Psoas muscle (tissue), 7 donors: ENCODE measurements at regions not wholly inside any gene's neighbourhood (a gene's known extent, or its start where the extent isn't known, plus 50 kb on each side); places are given as distances from the start of the nearest gene placed in this dataset.

Experiments
- ATAC-seq, 4 donors: fragments of 200-7000 bp; cut with Tn5 transposase; one replicate each; pipeline ENCODE4 v1.9.1; 2020; ENCODE audit warnings: moderate library complexity in 3 of 4, mild to moderate bottlenecking in 2 of 4
- DNase-seq, 2 donors: peaks; one replicate each; pipeline ENCODE4 v3.0.0-alpha.2; 2020
- H3K27ac ChIP-seq: fragments of 200-600 bp; one replicate; pipeline ENCODE4 v1.8.0; 2022
- H3K27me3 ChIP-seq, 3 donors: fragments of 200-600 bp in 1 of 3; one replicate each; pipeline versions ENCODE4 v1.6.1 to v1.8.0; 2013 to 2022; ENCODE audit warnings: low read length in 2 of 3, mild to moderate bottlenecking in 2 of 3, moderate library complexity in 1 of 3; ENCODE audit not compliant: insufficient read depth in 3 of 3
- H3K36me3 ChIP-seq, 2 donors: fragments of 200-600 bp in 1 of 2; one replicate each; pipeline versions ENCODE4 v1.6.1 to v1.8.0; 2013 to 2022; ENCODE audit warnings: low read depth in 1 of 2, mild to moderate bottlenecking in 1 of 2, moderate library complexity in 1 of 2; ENCODE audit not compliant: insufficient read depth in 1 of 2
- H3K4me1 ChIP-seq: fragments of 200-600 bp; one replicate; pipeline ENCODE4 v1.8.0; 2022
- H3K4me3 ChIP-seq: fragments of 200-600 bp; one replicate; pipeline ENCODE4 v1.8.0; 2022; ENCODE audit warnings: mild to moderate bottlenecking
- H3K9me3 ChIP-seq: fragments of 200-600 bp; one replicate; pipeline ENCODE4 v1.8.0; 2022
- WGBS, 3 donors: extraction: QIAGEN DNeasy Blood & Tissue Kit; methylation state at CpG; one replicate each; pipeline versions ENCODE4 v1.1.6 to v1.1.7; 2013; 5-methylcytosine and 5-hydroxymethylcytosine counted together
- intact Hi-C, 2 donors: fragments of 100-400 bp; cut with DNase I; formaldehyde crosslinking; loops; one replicate each; pipeline versions ENCODE4 v1.11.0 to v1.14.2; 2022
- TF ChIP-seq, protein P1 (sequence below): fragments of 200-600 bp; IDR thresholded peaks from one replicate; pipeline ENCODE4 v1.8.0; 2022; ENCODE audit warnings: antibody characterized with exemption
- donor health status: healthy with polysubstance abuse.
- donor health status: DM: no; HTN: no; CAD: no; lungs with moderate emphysema.
- donor health status: Bipolar disorder and iron deficiency.
- donor health status: healthy.
- donor health status: DM: yes; HTN: yes; CAD: no.
- donor health status: DM: no; HTN: no; CAD: no.
- donor health status: DM: yes; HTN: yes; CAD: no.

DNA sequence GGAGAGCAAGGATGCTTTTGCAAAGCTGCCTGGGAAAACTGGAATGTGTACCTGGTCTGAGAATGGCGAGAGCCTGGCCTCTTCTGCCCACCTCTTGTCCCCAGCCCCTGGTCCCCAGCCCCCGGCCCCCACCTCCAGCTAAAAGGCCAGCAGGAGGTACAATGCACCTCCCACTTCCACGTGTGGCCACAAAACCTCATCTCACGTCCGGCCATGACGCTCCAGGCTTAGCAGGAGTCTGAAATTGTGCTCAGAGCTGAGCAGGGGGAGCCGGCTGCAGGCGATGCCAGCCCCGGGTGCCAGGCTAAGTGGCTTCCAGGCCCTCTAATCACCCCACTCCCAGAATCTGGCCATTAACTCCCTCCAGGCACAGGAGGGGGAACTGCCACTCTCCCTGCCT, 83.1 kb upstream of the PRR20G start:
- Histone ChIP-seq H3K9me3 (no peaks in the 10 kb centered on the region), H3K4me1 (no peaks in the 10 kb centered on the region), H3K27me3 (peaks cover 0 to 9% (median 2%) of the 10 kb centered on the region in 3 donors), H3K4me3 (no peak overlapping the region), H3K27ac (no peak overlapping the region), H3K36me3 (no peaks in the 10 kb centered on the region)
- TF ChIP-seq, protein P1, sequence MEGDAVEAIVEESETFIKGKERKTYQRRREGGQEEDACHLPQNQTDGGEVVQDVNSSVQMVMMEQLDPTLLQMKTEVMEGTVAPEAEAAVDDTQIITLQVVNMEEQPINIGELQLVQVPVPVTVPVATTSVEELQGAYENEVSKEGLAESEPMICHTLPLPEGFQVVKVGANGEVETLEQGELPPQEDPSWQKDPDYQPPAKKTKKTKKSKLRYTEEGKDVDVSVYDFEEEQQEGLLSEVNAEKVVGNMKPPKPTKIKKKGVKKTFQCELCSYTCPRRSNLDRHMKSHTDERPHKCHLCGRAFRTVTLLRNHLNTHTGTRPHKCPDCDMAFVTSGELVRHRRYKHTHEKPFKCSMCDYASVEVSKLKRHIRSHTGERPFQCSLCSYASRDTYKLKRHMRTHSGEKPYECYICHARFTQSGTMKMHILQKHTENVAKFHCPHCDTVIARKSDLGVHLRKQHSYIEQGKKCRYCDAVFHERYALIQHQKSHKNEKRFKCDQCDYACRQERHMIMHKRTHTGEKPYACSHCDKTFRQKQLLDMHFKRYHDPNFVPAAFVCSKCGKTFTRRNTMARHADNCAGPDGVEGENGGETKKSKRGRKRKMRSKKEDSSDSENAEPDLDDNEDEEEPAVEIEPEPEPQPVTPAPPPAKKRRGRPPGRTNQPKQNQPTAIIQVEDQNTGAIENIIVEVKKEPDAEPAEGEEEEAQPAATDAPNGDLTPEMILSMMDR = no peak
- intact Hi-C loops = no loop called here
- no peak for DNase-seq
- no peak for ATAC-seq
- 31 to 33% (median 32%) methylated on average over 9 of the region's 9 CpGs for WGBS, 3 donors

DNA sequence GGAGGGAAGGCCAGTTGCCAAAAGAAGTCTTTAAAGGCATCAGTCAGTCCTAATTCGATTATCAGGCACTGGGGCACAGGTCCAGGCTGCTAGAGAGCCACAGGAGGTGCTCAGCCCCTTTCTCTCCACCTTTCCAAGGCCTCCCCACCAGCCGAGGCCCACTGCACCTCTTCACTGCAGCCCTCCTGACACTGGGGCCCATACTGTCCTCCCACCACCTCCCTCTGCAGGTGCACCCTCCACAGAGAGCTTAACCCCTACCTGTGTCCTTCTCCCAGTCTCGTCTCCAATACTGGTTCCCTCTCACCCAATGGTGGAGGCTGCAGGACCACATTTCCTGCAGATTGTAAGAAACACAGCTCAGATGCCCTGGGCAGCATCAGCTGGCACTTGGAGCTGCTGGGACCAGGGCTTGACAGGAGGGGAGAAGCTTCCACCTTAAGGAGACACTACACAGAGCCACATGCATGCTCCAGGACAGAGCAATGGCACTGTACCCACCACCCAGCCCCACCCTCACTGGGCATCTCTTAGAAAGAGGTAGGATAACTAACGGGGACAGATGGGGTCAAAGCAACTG, 81.6 kb upstream of the PRR20G start:
- TF ChIP-seq, protein P1 = no peak
- peaks cover 0 to 9% (median 2%) of the 10 kb centered on the region in 3 donors for H3K27me3 ChIP-seq
- no peaks in the 10 kb centered on the region for H3K9me3 ChIP-seq
- WGBS, 3 donors = 46 to 51% (median 48%) methylated on average over 4 of the region's 4 CpGs
- intact Hi-C loops = no loop called here
- H3K36me3 ChIP-seq = no peaks in the 10 kb centered on the region
- no peak overlapping the region for H3K4me3 ChIP-seq
- H3K4me1 ChIP-seq = no peaks in the 10 kb centered on the region
- DNase-seq (no peak), ATAC-seq (no peak)
- H3K27ac ChIP-seq = no peak overlapping the region

DNA sequence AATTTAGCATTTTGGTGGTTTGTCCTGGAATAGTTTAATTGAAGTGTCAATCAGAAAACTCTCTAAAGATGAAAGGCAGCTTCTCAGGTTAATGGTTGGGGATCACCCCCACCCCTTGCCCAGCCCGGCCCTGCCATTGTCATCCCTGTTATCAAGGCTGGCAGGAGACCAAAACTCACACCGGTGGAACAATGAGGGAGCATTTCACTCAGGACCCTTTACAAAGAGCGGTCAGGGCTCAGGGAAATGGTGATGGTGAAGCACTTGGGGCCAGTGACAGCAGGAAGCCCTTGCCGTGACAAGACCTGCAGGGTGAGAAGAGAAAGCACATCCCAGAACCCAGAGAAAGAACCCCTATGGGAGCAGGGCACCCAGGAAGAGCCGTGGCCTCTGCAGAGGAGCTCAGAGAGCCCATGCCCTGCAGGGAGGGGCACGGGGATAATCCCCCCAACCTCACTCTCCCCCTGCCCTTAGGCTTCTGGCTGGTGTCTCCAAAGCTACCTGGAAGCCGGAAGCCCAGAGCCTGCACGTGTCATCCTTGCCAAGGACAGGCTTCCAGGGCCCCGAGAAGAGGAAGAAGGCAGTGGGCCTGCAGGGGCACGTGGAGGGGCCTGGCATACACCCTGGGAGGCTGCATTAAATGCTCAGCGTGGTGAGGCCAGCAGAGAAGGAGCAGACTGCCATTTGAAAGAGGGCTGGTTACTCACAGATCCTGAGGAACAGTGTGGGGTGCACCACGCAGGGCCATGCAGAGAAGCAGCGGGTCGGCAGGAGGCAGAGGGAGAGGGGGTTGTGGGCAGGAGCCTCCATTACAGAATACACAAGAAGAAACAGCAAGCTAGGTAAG, 80.6 kb upstream of the PRR20G start:
- Histone ChIP-seq H3K4me1 (no peaks in the 10 kb centered on the region), H3K27ac (no peak overlapping the region), H3K27me3 (peaks cover 0 to 9% (median 2%) of the 10 kb centered on the region in 3 donors), H3K36me3 (no peaks in the 10 kb centered on the region), H3K4me3 (no peak overlapping the region), H3K9me3 (no peaks in the 10 kb centered on the region)
- 48 to 53% (median 49%) methylated on average over 14 of the region's 14 CpGs for WGBS, 3 donors
- no peak for ATAC-seq
- intact Hi-C loops = no loop called here
- DNase-seq = no peak
- TF ChIP-seq, protein P1 = no peak

DNA sequence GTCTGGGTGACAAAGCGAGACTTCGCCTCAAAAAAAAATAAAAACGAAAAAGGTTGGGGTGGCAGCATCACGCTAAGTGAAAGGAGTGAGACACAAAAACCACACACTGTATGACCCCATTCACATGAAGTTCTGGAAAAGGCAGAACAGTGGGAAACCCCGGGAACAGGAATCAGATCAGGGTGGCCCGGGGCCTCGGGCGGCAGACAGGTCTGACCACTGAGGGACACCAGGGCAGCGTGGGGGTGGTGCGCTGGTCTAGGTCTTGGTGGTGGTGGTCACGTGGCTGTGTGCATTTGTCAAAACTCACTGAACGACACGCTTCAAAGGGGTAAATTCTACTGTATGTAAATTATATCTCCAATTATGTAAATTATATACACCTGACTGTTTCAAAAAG, 79.7 kb upstream of the PRR20G start:
- DNase-seq (no peak), ATAC-seq (no peak)
- TF ChIP-seq, protein P1 = no peak
- Histone ChIP-seq H3K27ac (no peak overlapping the region), H3K36me3 (no peaks in the 10 kb centered on the region), H3K9me3 (no peaks in the 10 kb centered on the region), H3K27me3 (peaks cover 0 to 9% (median 2%) of the 10 kb centered on the region in 3 donors), H3K4me1 (no peaks in the 10 kb centered on the region), H3K4me3 (no peak overlapping the region)
- 90 to 92% (median 92%) methylated on average over 13 of the region's 13 CpGs for WGBS, 3 donors
- intact Hi-C loops = no loop called here
